ENCODE measurements at regions not wholly inside any gene's neighbourhood (a gene's known extent, or its start where the extent isn't known, plus 50 kb on each side); places are given as distances from the start of the nearest gene placed in this dataset.

DNA sequence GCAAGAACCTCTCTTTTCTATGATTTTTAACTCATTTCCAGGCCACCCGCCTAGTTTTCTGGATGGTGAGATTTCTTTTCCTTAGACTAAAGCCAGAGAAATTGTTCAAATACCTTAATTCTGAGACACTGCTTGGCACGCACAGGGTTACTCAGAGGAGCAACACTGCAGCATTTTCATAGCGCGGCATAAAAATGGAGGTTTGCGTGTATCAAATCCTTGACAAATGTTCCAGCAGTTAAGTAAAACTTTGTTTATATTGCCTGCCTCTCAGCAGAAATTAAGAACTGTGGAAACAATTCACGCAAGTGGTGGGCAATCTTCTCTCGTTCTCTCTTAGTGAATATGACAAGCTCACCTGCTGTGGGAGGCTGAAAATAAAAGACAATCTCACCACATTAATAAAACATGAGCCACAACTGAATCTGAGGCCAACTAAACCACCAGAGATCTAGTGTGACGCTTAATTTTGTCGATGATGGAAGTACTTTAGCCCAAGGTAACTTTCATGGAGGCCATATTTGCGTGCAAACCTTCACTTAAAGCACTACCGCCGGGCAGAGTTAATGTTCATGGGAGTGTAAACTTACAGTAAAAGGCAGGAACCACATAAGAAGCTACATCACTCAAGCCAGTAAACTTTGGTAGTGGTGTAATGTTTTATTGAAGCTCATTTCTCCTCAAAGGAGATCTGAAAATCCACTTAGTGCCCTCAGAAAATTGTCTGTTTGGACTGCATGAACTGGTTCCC lies 894.8 kb upstream of the EPHA5 start:
- TF ChIP-seq EZH2phosphoT487 (IDR thresholded peaks at IDR 0.05; ENCODE audit: insufficient read depth, low read depth) (no peak), EZH2 (IDR thresholded peaks at IDR 0.05; ENCODE audit: insufficient read depth, poor library complexity, severe bottlenecking) (no peak)

All from GM23248 (cell line).